ENCODE measurements at regions not wholly inside any gene's neighbourhood (a gene's known extent, or its start where the extent isn't known, plus 50 kb on each side); places are given as distances from the start of the nearest gene placed in this dataset.

DNA sequence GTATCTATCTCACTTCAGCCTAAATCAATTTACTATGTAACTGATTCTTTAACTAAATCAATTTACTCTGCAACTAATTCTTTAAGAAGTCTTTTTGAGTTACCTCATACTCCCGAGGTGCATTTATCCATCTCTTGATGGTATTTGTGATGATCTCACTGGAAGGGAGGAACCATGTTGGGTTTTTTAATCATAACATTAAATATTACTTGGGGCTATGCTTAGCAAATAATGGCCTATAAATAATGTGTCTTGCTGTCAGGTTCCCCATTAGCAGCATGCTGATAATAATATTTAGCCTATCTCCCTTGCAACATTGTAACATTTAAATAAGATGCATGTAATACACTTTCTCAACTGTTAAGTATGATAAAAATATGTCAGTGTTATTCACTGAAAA, 411.3 kb downstream of the SLITRK1 start:
- TF ChIP-seq, protein P1, sequence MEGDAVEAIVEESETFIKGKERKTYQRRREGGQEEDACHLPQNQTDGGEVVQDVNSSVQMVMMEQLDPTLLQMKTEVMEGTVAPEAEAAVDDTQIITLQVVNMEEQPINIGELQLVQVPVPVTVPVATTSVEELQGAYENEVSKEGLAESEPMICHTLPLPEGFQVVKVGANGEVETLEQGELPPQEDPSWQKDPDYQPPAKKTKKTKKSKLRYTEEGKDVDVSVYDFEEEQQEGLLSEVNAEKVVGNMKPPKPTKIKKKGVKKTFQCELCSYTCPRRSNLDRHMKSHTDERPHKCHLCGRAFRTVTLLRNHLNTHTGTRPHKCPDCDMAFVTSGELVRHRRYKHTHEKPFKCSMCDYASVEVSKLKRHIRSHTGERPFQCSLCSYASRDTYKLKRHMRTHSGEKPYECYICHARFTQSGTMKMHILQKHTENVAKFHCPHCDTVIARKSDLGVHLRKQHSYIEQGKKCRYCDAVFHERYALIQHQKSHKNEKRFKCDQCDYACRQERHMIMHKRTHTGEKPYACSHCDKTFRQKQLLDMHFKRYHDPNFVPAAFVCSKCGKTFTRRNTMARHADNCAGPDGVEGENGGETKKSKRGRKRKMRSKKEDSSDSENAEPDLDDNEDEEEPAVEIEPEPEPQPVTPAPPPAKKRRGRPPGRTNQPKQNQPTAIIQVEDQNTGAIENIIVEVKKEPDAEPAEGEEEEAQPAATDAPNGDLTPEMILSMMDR (IDR thresholded peaks at IDR 0.05; ENCODE audit: poor library complexity) = no peak
- TF ChIP-seq EZH2phosphoT487 (IDR thresholded peaks at IDR 0.05; ENCODE audit: low read depth, severe bottlenecking, unreplicated experiment) = no peak

Data from hepatocyte (in vitro differentiated cells).